ENCODE measurements at regions not wholly inside any gene's neighbourhood (a gene's known extent, or its start where the extent isn't known, plus 50 kb on each side); places are given as distances from the start of the nearest gene placed in this dataset.

DNA sequence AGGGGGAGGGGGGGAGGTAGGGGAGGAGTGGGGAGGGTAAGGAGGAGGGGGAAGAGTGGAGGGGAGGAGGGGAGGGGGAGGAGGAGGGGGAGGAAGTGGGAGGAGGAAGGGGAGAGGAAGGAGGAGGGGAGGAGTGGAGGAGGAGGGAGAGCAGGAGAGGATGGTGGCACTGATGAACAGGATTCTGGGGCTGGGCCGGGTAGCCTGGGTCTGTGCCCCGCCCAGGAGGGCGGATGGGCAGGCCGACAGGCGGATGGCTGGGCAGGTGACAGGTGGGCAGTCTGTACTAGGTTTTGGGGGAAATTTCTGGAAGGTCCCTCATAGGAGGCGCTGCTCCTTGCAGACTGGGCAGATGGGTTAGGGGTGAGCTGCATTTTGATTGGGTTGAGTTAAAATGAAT lies 66.0 kb upstream of the ADRA2C start:
- Histone ChIP-seq H3K9ac (ENCODE audit: insufficient read depth in 1 of 2, low read length in 2 of 2) (no peak overlapping the region), H3K27ac (ENCODE audit: low read depth in 1 of 2, low read length in 1 of 2) (no peak overlapping the region), H3K9me3 (ENCODE audit: control insufficient read depth in 4 of 4, insufficient read depth in 3 of 4, low read length in 3 of 4) (peaks cover 0 to 12% (median 8%) of the 10 kb centered on the region in 4 donors), H3K36me3 (ENCODE audit: control insufficient read depth in 4 of 4, insufficient read depth in 4 of 4, low read length in 4 of 4) (no peaks in the 10 kb centered on the region), H3K4me1 (ENCODE audit: control insufficient read depth in 5 of 5, insufficient read depth in 5 of 5, low read length in 5 of 5) (peaks cover 0 to 5% (median 0%) of the 10 kb centered on the region in 5 donors), H3K27me3 (ENCODE audit: control insufficient read depth in 3 of 3, insufficient read depth in 3 of 3, low read length in 2 of 3) (peaks cover 0 to 27% (median 14%) of the 10 kb centered on the region in 3 donors), H3K4me3 (no peak overlapping the region)
- ATAC-seq (ENCODE audit: insufficient read depth, low FRiP score) (no peak), DNase-seq (no peak)
- TF ChIP-seq, protein P1, sequence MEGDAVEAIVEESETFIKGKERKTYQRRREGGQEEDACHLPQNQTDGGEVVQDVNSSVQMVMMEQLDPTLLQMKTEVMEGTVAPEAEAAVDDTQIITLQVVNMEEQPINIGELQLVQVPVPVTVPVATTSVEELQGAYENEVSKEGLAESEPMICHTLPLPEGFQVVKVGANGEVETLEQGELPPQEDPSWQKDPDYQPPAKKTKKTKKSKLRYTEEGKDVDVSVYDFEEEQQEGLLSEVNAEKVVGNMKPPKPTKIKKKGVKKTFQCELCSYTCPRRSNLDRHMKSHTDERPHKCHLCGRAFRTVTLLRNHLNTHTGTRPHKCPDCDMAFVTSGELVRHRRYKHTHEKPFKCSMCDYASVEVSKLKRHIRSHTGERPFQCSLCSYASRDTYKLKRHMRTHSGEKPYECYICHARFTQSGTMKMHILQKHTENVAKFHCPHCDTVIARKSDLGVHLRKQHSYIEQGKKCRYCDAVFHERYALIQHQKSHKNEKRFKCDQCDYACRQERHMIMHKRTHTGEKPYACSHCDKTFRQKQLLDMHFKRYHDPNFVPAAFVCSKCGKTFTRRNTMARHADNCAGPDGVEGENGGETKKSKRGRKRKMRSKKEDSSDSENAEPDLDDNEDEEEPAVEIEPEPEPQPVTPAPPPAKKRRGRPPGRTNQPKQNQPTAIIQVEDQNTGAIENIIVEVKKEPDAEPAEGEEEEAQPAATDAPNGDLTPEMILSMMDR (IDR thresholded peaks at IDR 0.05; ENCODE audit: control extremely low read depth, extremely low read depth), result no peak
- 71 to 80% methylated on average over 6 of the region's 6 CpGs for WGBS, 2 donors

DNA sequence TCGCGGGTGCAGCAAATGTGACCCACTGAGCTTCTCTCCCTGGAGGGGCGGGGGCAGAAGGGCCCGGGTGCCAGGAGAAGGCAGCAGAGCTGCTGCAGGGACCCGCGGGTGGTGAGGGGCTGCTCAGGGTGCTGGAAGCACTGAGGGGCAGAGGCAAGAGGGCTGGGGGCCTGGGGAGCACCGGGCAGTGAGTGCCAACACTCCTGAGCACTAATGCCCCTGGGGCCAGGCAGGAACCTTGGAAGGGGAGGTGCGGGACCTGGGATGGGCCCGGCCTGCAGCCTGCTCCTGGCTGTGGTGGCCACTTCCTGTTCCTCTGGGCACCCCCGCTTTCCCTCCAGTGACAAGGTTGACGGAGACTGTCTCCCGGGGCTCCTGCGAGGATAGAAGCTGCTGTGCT lies 66.5 kb upstream of the ADRA2C start:
- H3K27ac ChIP-seq (ENCODE audit: low read depth in 1 of 2, low read length in 1 of 2), result no peak overlapping the region
- no peak for ATAC-seq (ENCODE audit: insufficient read depth, low FRiP score)
- H3K27me3 ChIP-seq (ENCODE audit: control insufficient read depth in 3 of 3, insufficient read depth in 3 of 3, low read length in 2 of 3), result peaks cover 0 to 23% (median 14%) of the 10 kb centered on the region in 3 donors

DNA sequence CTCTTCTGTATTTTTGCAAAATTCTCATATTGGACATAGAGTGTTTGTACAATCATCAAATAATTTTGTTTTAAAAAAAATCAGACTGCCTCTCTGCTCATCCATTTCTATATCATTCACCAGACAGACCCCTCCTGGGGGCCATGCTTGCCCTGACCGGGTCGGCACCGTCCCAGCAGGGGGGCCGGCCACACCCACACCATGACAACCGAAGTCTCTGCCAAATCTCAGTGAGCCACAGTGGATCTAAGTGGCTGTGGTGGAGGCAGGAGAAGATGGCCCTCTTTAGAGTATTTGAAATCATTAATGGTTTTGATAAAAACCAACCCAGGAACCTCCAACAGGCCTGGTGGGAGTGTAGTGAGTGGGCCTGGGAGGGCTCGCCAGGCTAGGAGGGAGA lies 66.9 kb upstream of the ADRA2C start:
- Histone ChIP-seq H3K27me3 (ENCODE audit: control insufficient read depth in 3 of 3, insufficient read depth in 3 of 3, low read length in 2 of 3) (peaks cover 0 to 19% (median 9%) of the 10 kb centered on the region in 3 donors), H3K4me1 (ENCODE audit: control insufficient read depth in 5 of 5, insufficient read depth in 5 of 5, low read length in 5 of 5) (peaks cover 0 to 5% (median 0%) of the 10 kb centered on the region in 5 donors), H3K9me3 (ENCODE audit: control insufficient read depth in 4 of 4, insufficient read depth in 3 of 4, low read length in 3 of 4) (peaks cover 0 to 12% (median 8%) of the 10 kb centered on the region in 4 donors), H3K4me3 (no peak overlapping the region), H3K36me3 (ENCODE audit: control insufficient read depth in 4 of 4, insufficient read depth in 4 of 4, low read length in 4 of 4) (no peaks in the 10 kb centered on the region), H3K27ac (ENCODE audit: low read depth in 1 of 2, low read length in 1 of 2) (no peak overlapping the region), H3K9ac (ENCODE audit: insufficient read depth in 1 of 2, low read length in 2 of 2) (no peak overlapping the region)
- TF ChIP-seq, protein P1 (IDR thresholded peaks at IDR 0.05; ENCODE audit: control extremely low read depth, extremely low read depth), result no peak
- WGBS, 2 donors, result 76 to 81% methylated on average over 6 of the region's 6 CpGs
- ATAC-seq (ENCODE audit: insufficient read depth, low FRiP score) (no peak), DNase-seq (no peak)

More for the DNA sequence above, 66.5 kb upstream of the ADRA2C start:
- DNase-seq, result no peak
- Histone ChIP-seq H3K4me3 (no peak overlapping the region), H3K4me1 (ENCODE audit: control insufficient read depth in 5 of 5, insufficient read depth in 5 of 5, low read length in 5 of 5) (peaks cover 0 to 5% (median 0%) of the 10 kb centered on the region in 5 donors), H3K9me3 (ENCODE audit: control insufficient read depth in 4 of 4, insufficient read depth in 3 of 4, low read length in 3 of 4) (peaks cover 0 to 12% (median 8%) of the 10 kb centered on the region in 4 donors), H3K36me3 (ENCODE audit: control insufficient read depth in 4 of 4, insufficient read depth in 4 of 4, low read length in 4 of 4) (no peaks in the 10 kb centered on the region), H3K9ac (ENCODE audit: insufficient read depth in 1 of 2, low read length in 2 of 2) (no peak overlapping the region)
- WGBS, 2 donors, result 72 to 73% methylated on average over 13 of the region's 13 CpGs
- TF ChIP-seq, protein P1 (IDR thresholded peaks at IDR 0.05; ENCODE audit: control extremely low read depth, extremely low read depth), result no peak

DNA sequence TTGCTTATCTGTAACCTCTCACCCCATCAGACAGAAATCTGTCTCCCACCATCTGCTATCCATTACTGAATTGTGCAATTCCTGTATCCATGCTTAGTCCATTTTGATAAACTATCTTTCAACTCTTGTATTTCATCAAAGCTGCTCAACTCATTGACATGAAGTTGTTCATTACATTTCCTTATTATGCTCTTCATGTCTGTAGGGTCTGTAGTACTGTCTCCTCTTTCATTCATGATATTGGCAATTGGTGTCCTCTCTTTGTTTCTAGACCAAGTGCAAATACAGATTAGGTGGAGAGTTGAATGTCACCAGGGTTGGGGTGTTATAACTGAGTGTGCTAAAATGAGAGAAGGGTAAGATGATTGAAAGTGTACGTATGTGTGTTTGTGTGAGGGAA lies 69.2 kb upstream of the ADRA2C start:
- H3K27me3 ChIP-seq (ENCODE audit: control insufficient read depth in 3 of 3, insufficient read depth in 3 of 3, low read length in 2 of 3), result peaks cover 0 to 6% (median 4%) of the 10 kb centered on the region in 3 donors
- no peaks in the 10 kb centered on the region for H3K36me3 ChIP-seq (ENCODE audit: control insufficient read depth in 4 of 4, insufficient read depth in 4 of 4, low read length in 4 of 4)
- no peak overlapping the region for H3K27ac ChIP-seq (ENCODE audit: low read depth in 1 of 2, low read length in 1 of 2)
- H3K9ac ChIP-seq (ENCODE audit: insufficient read depth in 1 of 2, low read length in 2 of 2), result no peak overlapping the region
- peaks cover 0 to 12% (median 8%) of the 10 kb centered on the region in 4 donors for H3K9me3 ChIP-seq (ENCODE audit: control insufficient read depth in 4 of 4, insufficient read depth in 3 of 4, low read length in 3 of 4)
- H3K4me1 ChIP-seq (ENCODE audit: control insufficient read depth in 5 of 5, insufficient read depth in 5 of 5, low read length in 5 of 5), result no peaks in the 10 kb centered on the region
- H3K4me3 ChIP-seq, result no peak overlapping the region
- DNase-seq, result no peak
- 95 to 96% methylated on average over 1 of the region's 1 CpG for WGBS, 2 donors
- TF ChIP-seq, protein P1 (IDR thresholded peaks at IDR 0.05; ENCODE audit: control extremely low read depth, extremely low read depth), result no peak
- no peak for ATAC-seq (ENCODE audit: insufficient read depth, low FRiP score)
